Mesodermal cell (in vitro differentiated cells): ENCODE measurements at regions not wholly inside any gene's neighbourhood (a gene's known extent, or its start where the extent isn't known, plus 50 kb on each side); places are given as distances from the start of the nearest gene placed in this dataset.

ENCODE experiments used
- H3K27ac ChIP-seq: 2 replicates; pipeline ENCODE4 v1.7.0; 2013; ENCODE audit warnings: mild to moderate bottlenecking, low read depth, low read length, moderate library complexity; ENCODE audit not compliant: severe bottlenecking
- H3K36me3 ChIP-seq: 2 replicates; pipeline ENCODE4 v1.7.1; 2013; ENCODE audit warnings: mild to moderate bottlenecking, low read length, moderate library complexity; ENCODE audit not compliant: control insufficient read depth, insufficient read depth
- H3K4me1 ChIP-seq: one replicate; pipeline ENCODE4 v1.7.1; 2013; ENCODE audit warnings: mild to moderate bottlenecking, low read length; ENCODE audit not compliant: insufficient read depth, control insufficient read depth, poor library complexity, severe bottlenecking
- H3K4me3 ChIP-seq: 2 replicates; pipeline ENCODE4 v1.7.0; 2013; ENCODE audit warnings: low read length, control low read depth, mild to moderate bottlenecking; ENCODE audit not compliant: insufficient read depth, poor library complexity, severe bottlenecking; ENCODE audit errors: extremely low read depth
- H3K9me3 ChIP-seq: 2 replicates; pipeline ENCODE4 v1.7.1; 2013; ENCODE audit warnings: mild to moderate bottlenecking, low read length, moderate library complexity; ENCODE audit not compliant: control insufficient read depth
- WGBS, 2 experiments: methylation state at CpG; one replicate each; pipeline ENCODE4 v1.1.5; 2013; ENCODE audit warnings: missing lambda C conversion rate in 2 of 2; ENCODE audit not compliant: insufficient coverage in 2 of 2; 5-methylcytosine and 5-hydroxymethylcytosine counted together

DNA sequence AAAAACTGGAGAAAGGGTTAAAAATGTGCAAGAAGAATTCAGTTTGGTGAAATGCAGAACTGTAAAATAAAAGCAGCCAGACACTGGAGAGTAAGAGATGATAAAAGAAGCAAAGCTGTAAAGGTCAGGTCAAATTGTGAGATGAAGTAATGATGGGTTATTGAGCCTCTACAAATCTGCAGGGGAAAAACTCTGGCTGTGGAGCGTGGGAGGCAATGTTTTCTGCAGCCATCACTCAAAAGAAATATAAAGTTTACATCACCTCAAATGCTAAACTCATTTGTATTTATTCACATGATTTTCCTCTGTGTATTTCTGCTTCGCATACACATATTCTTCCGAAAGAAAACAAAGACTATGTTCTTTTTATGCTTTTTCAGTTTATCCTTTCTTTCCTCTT is 158.8 kb upstream of the GPR149 start:
- Histone ChIP-seq H3K27ac (no peak overlapping the region), H3K36me3 (no peaks in the 10 kb centered on the region), H3K4me1 (no peaks in the 10 kb centered on the region), H3K9me3 (no peaks in the 10 kb centered on the region), H3K4me3 (no peak overlapping the region)
- 92 to 100% methylated on average over 2 of the region's 3 CpGs for WGBS, 2 experiments

GRCh38 chr3:154584974-154585373 is 155.0 kb upstream of the GPR149 start:
- H3K36me3 ChIP-seq, result no peaks in the 10 kb centered on the region
- H3K9me3 ChIP-seq, result no peaks in the 10 kb centered on the region
- H3K4me3 ChIP-seq, result no peak overlapping the region
- no peaks in the 10 kb centered on the region for H3K4me1 ChIP-seq
- H3K27ac ChIP-seq, result no peak overlapping the region

- no peaks in the 10 kb centered on the region for H3K9me3 ChIP-seq
- H3K36me3 ChIP-seq, result no peaks in the 10 kb centered on the region
- H3K4me3 ChIP-seq, result no peak overlapping the region
- H3K4me1 ChIP-seq, result no peaks in the 10 kb centered on the region
- no peak overlapping the region for H3K27ac ChIP-seq
- WGBS, 2 experiments, result 100% methylated on average over 2 of the region's 4 CpGs; no CpG with 5 or more reads in 1 of the 2 experiments
Observed at GRCh38 chr3:154584041-154584440, 154.1 kb upstream of the GPR149 start.

- Histone ChIP-seq H3K4me3 (no peak overlapping the region), H3K36me3 (no peaks in the 10 kb centered on the region), H3K27ac (no peak overlapping the region), H3K9me3 (no peaks in the 10 kb centered on the region), H3K4me1 (no peaks in the 10 kb centered on the region)
- WGBS, 2 experiments, result no CpG with 5 or more reads among the region's 4 CpGs
Observed at GRCh38 chr3:154583086-154583634, 153.2 kb upstream of the GPR149 start.

GRCh38 chr3:154582501-154582900 is 152.5 kb upstream of the GPR149 start:
- Histone ChIP-seq H3K4me1 (no peaks in the 10 kb centered on the region), H3K9me3 (no peaks in the 10 kb centered on the region), H3K27ac (no peak overlapping the region), H3K36me3 (no peaks in the 10 kb centered on the region), H3K4me3 (no peak overlapping the region)

GRCh38 chr3:154571553-154572226 is 141.7 kb upstream of the GPR149 start:
- 80% methylated on average over 1 of the region's 4 CpGs; no CpG with 5 or more reads in 1 of the 2 experiments for WGBS, 2 experiments
- Histone ChIP-seq H3K9me3 (no peaks in the 10 kb centered on the region), H3K36me3 (no peaks in the 10 kb centered on the region), H3K4me1 (no peaks in the 10 kb centered on the region), H3K27ac (no peak overlapping the region), H3K4me3 (no peak overlapping the region)

DNA sequence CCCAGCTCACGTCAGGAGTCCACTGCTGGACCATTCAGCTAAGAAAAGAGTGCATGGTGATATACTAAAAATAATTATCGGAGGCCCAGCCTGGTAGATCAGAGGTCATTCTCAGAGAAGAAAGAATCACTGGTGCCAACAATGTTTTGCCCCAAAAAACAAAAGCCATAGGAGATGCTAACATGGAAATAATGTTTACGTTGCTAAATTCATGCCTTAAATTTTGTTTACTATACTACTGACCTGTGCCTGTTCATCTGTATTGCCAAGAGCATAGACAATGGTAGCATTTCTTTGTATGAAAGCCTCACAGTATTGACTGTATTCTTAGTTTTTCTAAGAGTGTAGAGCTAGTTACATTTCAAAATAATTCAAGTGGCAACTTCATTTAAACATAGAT is 138.1 kb upstream of the GPR149 start:
- no peaks in the 10 kb centered on the region for H3K9me3 ChIP-seq
- 80 to 86% methylated on average over 3 of the region's 3 CpGs for WGBS, 2 experiments
- H3K4me3 ChIP-seq, result no peak overlapping the region
- no peak overlapping the region for H3K27ac ChIP-seq
- H3K36me3 ChIP-seq, result no peaks in the 10 kb centered on the region
- H3K4me1 ChIP-seq, result no peaks in the 10 kb centered on the region

GRCh38 chr3:154559623-154560022 is 129.6 kb upstream of the GPR149 start:
- Histone ChIP-seq H3K9me3 (no peaks in the 10 kb centered on the region), H3K4me1 (no peaks in the 10 kb centered on the region), H3K4me3 (no peak overlapping the region), H3K36me3 (no peaks in the 10 kb centered on the region), H3K27ac (no peak overlapping the region)
- 82 to 83% methylated on average over 2 of the region's 2 CpGs for WGBS, 2 experiments

GRCh38 chr3:154552338-154552737 is 122.3 kb upstream of the GPR149 start:
- Histone ChIP-seq H3K36me3 (no peaks in the 10 kb centered on the region), H3K4me3 (no peak overlapping the region), H3K27ac (no peak overlapping the region), H3K9me3 (no peaks in the 10 kb centered on the region), H3K4me1 (no peaks in the 10 kb centered on the region)
- 60% methylated on average over 1 of the region's 1 CpG; no CpG with 5 or more reads in 1 of the 2 experiments for WGBS, 2 experiments

- no peaks in the 10 kb centered on the region for H3K36me3 ChIP-seq
- no peaks in the 10 kb centered on the region for H3K9me3 ChIP-seq
- 75 to 84% methylated on average over 3 of the region's 3 CpGs for WGBS, 2 experiments
- no peaks in the 10 kb centered on the region for H3K4me1 ChIP-seq
- H3K27ac ChIP-seq, result no peak overlapping the region
- no peak overlapping the region for H3K4me3 ChIP-seq
Observed at GRCh38 chr3:154549391-154549790, 119.4 kb upstream of the GPR149 start.

- no peaks in the 10 kb centered on the region for H3K4me1 ChIP-seq
- WGBS, 2 experiments, result 83% methylated on average over 1 of the region's 1 CpG; no CpG with 5 or more reads in 1 of the 2 experiments
- no peaks in the 10 kb centered on the region for H3K36me3 ChIP-seq
- no peak overlapping the region for H3K4me3 ChIP-seq
- no peaks in the 10 kb centered on the region for H3K9me3 ChIP-seq
- no peak overlapping the region for H3K27ac ChIP-seq
Observed at GRCh38 chr3:154548341-154548740, 118.4 kb upstream of the GPR149 start.
